PC-9 (cell line): ENCODE measurements at regions not wholly inside any gene's neighbourhood (a gene's known extent, or its start where the extent isn't known, plus 50 kb on each side); places are given as distances from the start of the nearest gene placed in this dataset.

Experiments
- CTCF ChIP-seq: fragments of 200-600 bp; sonication (generic); conservative IDR thresholded peaks from 2 replicates; pipeline ENCODE4 v1.6.1; 2017; ENCODE audit warnings: mixed run types, antibody characterized with exemption, mild to moderate bottlenecking, moderate library complexity
- EZH2 ChIP-seq: fragments of 200-600 bp; sonication (generic); IDR thresholded peaks from 2 replicates; pipeline ENCODE4 v1.8.0; 2017; ENCODE audit warnings: antibody characterized with exemption, low read depth

DNA sequence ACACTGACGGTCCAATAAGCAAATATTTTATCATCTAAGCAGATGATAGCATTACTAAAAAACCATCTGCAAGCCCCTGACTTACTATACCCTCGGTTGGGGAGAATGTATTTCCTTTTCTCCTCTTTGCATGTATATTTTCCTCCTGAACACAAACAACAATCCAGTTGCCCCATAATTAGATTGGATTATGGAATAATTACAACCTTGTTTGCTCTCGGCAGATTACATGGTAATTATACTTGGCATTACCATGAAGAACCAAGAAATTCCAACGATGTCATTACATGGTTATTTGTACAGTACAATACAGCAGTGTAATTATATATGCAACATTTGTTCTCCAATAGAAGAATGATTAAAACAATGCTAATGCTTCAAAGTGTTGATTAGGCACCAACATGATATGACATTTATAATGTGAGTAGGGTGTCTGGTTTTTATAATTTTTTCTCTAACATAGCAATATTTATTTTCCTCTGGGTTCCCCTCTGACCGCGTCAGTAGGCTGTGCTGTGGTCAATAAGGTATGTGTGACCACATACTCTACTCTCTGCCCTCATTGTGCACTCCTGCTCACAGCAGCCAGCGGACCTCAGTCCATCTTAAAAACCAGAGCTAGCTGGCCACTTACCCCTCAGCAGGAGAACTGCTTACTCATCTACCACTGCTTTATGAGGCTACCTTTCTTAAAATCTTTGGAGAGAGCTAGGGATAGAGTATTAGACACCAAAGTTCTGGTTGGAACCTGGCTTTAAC, 176.1 kb downstream of the INSIG2 start:
- TF ChIP-seq CTCF (no peak), EZH2 (no peak)
